ENCODE measurements at regions not wholly inside any gene's neighbourhood (a gene's known extent, or its start where the extent isn't known, plus 50 kb on each side); places are given as distances from the start of the nearest gene placed in this dataset.
"Not testable (repeated sequence)": the region's sequence is repeated elsewhere in the genome, so short reads cannot be mapped to it uniquely, and the experiment has no call there.

- Mint-ChIP-seq H3K4me1 (ENCODE audit: low read depth) (no peaks in the 10 kb centered on the region), H3K27me3 (peaks cover 3% of the 10 kb centered on the region), H3K27ac (no peak overlapping the region), H3K9me3 (ENCODE audit: low read depth) (peaks cover 19% of the 10 kb centered on the region), H3K36me3 (ENCODE audit: insufficient read depth) (peaks cover 3% of the 10 kb centered on the region), H3K4me3 (ENCODE audit: low read depth) (no peak overlapping the region)
- DNase-seq (ENCODE audit: low spot score, unreplicated experiment) = no peak
- TF ChIP-seq CTCF (IDR thresholded peaks at IDR 0.05; ENCODE audit: unreplicated experiment) = no peak
These were observed 423.1 kb downstream of the TOX3 start for GRCh38 chr16:52123842-52124241.

GRCh38 chr16:52123061-52123839 is 423.7 kb downstream of the TOX3 start:
- H3K36me3 Mint-ChIP-seq (ENCODE audit: insufficient read depth) = peaks cover 3% of the 10 kb centered on the region
- no peak overlapping the region for H3K27ac Mint-ChIP-seq
- H3K27me3 Mint-ChIP-seq = peaks cover 3% of the 10 kb centered on the region
- TF ChIP-seq CTCF (IDR thresholded peaks at IDR 0.05; ENCODE audit: unreplicated experiment) = no peak
- no peak for DNase-seq (ENCODE audit: low spot score, unreplicated experiment)
- H3K9me3 Mint-ChIP-seq (ENCODE audit: low read depth) = peaks cover 19% of the 10 kb centered on the region
- no peak overlapping the region for H3K4me3 Mint-ChIP-seq (ENCODE audit: low read depth)
- no peaks in the 10 kb centered on the region for H3K4me1 Mint-ChIP-seq (ENCODE audit: low read depth)

- Mint-ChIP-seq H3K27me3 (no peaks in the 10 kb centered on the region), H3K4me1 (ENCODE audit: low read depth) (peaks cover 14% of the 10 kb centered on the region), H3K4me3 (ENCODE audit: low read depth) (no peak overlapping the region), H3K9me3 (ENCODE audit: low read depth) (peaks cover 19% of the 10 kb centered on the region), H3K27ac (no peak overlapping the region), H3K36me3 (ENCODE audit: insufficient read depth) (peaks cover 3% of the 10 kb centered on the region)
- DNase-seq (ENCODE audit: low spot score, unreplicated experiment) = no peak
- TF ChIP-seq CTCF (IDR thresholded peaks at IDR 0.05; ENCODE audit: unreplicated experiment) = no peak
These were observed 429.8 kb downstream of the TOX3 start for GRCh38 chr16:52117171-52117570.

GRCh38 chr16:52114379-52114778 is 432.6 kb downstream of the TOX3 start:
- no peak overlapping the region for H3K27ac Mint-ChIP-seq
- H3K9me3 Mint-ChIP-seq (ENCODE audit: low read depth) = peaks cover 4% of the 10 kb centered on the region
- TF ChIP-seq CTCF (IDR thresholded peaks at IDR 0.05; ENCODE audit: unreplicated experiment) = no peak
- H3K4me3 Mint-ChIP-seq (ENCODE audit: low read depth) = no peak overlapping the region
- peaks cover 14% of the 10 kb centered on the region for H3K4me1 Mint-ChIP-seq (ENCODE audit: low read depth)
- no peaks in the 10 kb centered on the region for H3K27me3 Mint-ChIP-seq
- no peak for DNase-seq (ENCODE audit: low spot score, unreplicated experiment)
- peaks cover 2% of the 10 kb centered on the region for H3K36me3 Mint-ChIP-seq (ENCODE audit: insufficient read depth)

GRCh38 chr16:52113533-52114183 is 433.3 kb downstream of the TOX3 start:
- TF ChIP-seq CTCF (IDR thresholded peaks at IDR 0.05; ENCODE audit: unreplicated experiment) = no peak
- no peaks in the 10 kb centered on the region for H3K9me3 Mint-ChIP-seq (ENCODE audit: low read depth)
- H3K36me3 Mint-ChIP-seq (ENCODE audit: insufficient read depth) = no peaks in the 10 kb centered on the region
- no peak overlapping the region for H3K4me3 Mint-ChIP-seq (ENCODE audit: low read depth)
- DNase-seq (ENCODE audit: low spot score, unreplicated experiment) = no peak
- H3K27me3 Mint-ChIP-seq = no peaks in the 10 kb centered on the region
- peaks cover 14% of the 10 kb centered on the region for H3K4me1 Mint-ChIP-seq (ENCODE audit: low read depth)
- H3K27ac Mint-ChIP-seq = no peak overlapping the region

- not testable (repeated sequence) for H3K4me1 Mint-ChIP-seq (ENCODE audit: low read depth); H3K27ac Mint-ChIP-seq; H3K36me3 Mint-ChIP-seq (ENCODE audit: insufficient read depth); H3K27me3 Mint-ChIP-seq; H3K9me3 Mint-ChIP-seq (ENCODE audit: low read depth); DNase-seq (ENCODE audit: low spot score, unreplicated experiment); H3K4me3 Mint-ChIP-seq (ENCODE audit: low read depth)
These were observed 441.9 kb downstream of the TOX3 start for GRCh38 chr16:52104993-52105392.
